GM18868 (cell line): ENCODE measurements at regions not wholly inside any gene's neighbourhood (a gene's known extent, or its start where the extent isn't known, plus 50 kb on each side); places are given as distances from the start of the nearest gene placed in this dataset.
"Not testable (repeated sequence)": the region's sequence is repeated elsewhere in the genome, so short reads cannot be mapped to it uniquely, and the experiment has no call there.

Experiments
- ATAC-seq: cut with Tn5 transposase; IDR thresholded peaks from one replicate; pipeline ENCODE4 v1.9.1; 2021; ENCODE audit warnings: mild to moderate bottlenecking, moderate library complexity; ENCODE audit not compliant: unreplicated experiment

- not testable (repeated sequence) for ATAC-seq
Measured at GRCh38 chr2:131636704-131637308, 109.1 kb downstream of the CCDC74A start.

GRCh38 chr2:131639001-131639620 is 111.4 kb downstream of the CCDC74A start:
- not testable (repeated sequence) for ATAC-seq

GRCh38 chr2:131641414-131642206 is 113.9 kb downstream of the CCDC74A start:
- ATAC-seq, result peak; percentile 56

GRCh38 chr2:131643180-131643579 is 115.5 kb downstream of the CCDC74A start:
- ATAC-seq, result not testable (repeated sequence)

GRCh38 chr2:131645177-131645765 is 117.6 kb downstream of the CCDC74A start:
- ATAC-seq, result no peak

- not testable (repeated sequence) for ATAC-seq
Measured at GRCh38 chr2:131646220-131646619, 118.5 kb downstream of the CCDC74A start.

GRCh38 chr2:131646669-131647297 is 119.1 kb downstream of the CCDC74A start:
- ATAC-seq, result no peak

- ATAC-seq, result not testable (repeated sequence)
Measured at GRCh38 chr2:131648565-131648964, 120.9 kb downstream of the CCDC74A start.

GRCh38 chr2:131652246-131652645 is 124.6 kb downstream of the CCDC74A start:
- not testable (repeated sequence) for ATAC-seq

- ATAC-seq, result not testable (repeated sequence)
Measured at GRCh38 chr2:131654107-131654506, 126.4 kb downstream of the CCDC74A start.

GRCh38 chr2:131656816-131657633 is 129.3 kb downstream of the CCDC74A start:
- no peak for ATAC-seq

- no peak for ATAC-seq
Measured at GRCh38 chr2:131657895-131658768, 130.4 kb downstream of the CCDC74A start.

- no peak for ATAC-seq
Measured at GRCh38 chr2:131658769-131659131, 131.1 kb downstream of the CCDC74A start.

- no peak for ATAC-seq
Measured at GRCh38 chr2:131659168-131659572, 131.5 kb downstream of the CCDC74A start.

- ATAC-seq, result not testable (repeated sequence)
Measured at GRCh38 chr2:131661101-131661782, 133.6 kb downstream of the CCDC74A start.

GRCh38 chr2:131661884-131662535 is 134.3 kb downstream of the CCDC74A start:
- not testable (repeated sequence) for ATAC-seq

- ATAC-seq, result not testable (repeated sequence)
Measured at GRCh38 chr2:131663501-131663900, 135.8 kb downstream of the CCDC74A start.

GRCh38 chr2:131665716-131666115 is 138.0 kb downstream of the CCDC74A start:
- ATAC-seq, result not testable (repeated sequence)
